PC-3 (cell line): ENCODE measurements at regions not wholly inside any gene's neighbourhood (a gene's known extent, or its start where the extent isn't known, plus 50 kb on each side); places are given as distances from the start of the nearest gene placed in this dataset.

ENCODE experiments used
- ATAC-seq: fragments of 200-7000 bp; cut with Tn5 transposase; 2 replicates; pipeline ENCODE4 v1.9.1; 2020; ENCODE audit warnings: mild to moderate bottlenecking, moderate library complexity
- BruUV-seq: library from RNA; stranded (reverse); fragments of 400-500 nt; replicated peaks from 2 replicates; lab custom pipeline; 2021; lab: Mats Ljungman, UMichigan
- CTCF ChIA-PET: fragments of 300-600 bp; sonication (Branson Sonifier 250); formaldehyde crosslinking; loops from one replicate; lab custom pipeline; 2022; ENCODE audit warnings: antibody characterized with exemption; lab: Charles Lee
- POLR2A ChIA-PET: fragments of 300-600 bp; sonication (Branson Sonifier 250); formaldehyde crosslinking; loops from one replicate; lab custom pipeline; 2022; ENCODE audit warnings: antibody characterized with exemption; ENCODE audit not compliant: unreplicated experiment; lab: Charles Lee
- DNase-seq: peaks from one replicate; pipeline ENCODE4 v3.0.0-alpha.2; 2015
- H2AFZ ChIP-seq: fragments of 300-600 bp; sonication (generic); 2 replicates; pipeline ENCODE4 v1.6.0; 2016; ENCODE audit warnings: antibody characterized with exemption, low read length
- H3F3A ChIP-seq: fragments of 300-600 bp; sonication (generic); one replicate; pipeline ENCODE4 v1.6.0; 2017; ENCODE audit warnings: antibody characterized with exemption, low read length, control low read depth, mild to moderate bottlenecking; ENCODE audit not compliant: unreplicated experiment
- H3K27ac ChIP-seq: fragments of 300-600 bp; sonication (generic); 2 replicates; pipeline ENCODE4 v1.5.1; 2016; ENCODE audit warnings: mild to moderate bottlenecking, low read length
- H3K27me3 ChIP-seq: fragments of 300-600 bp; sonication (generic); 2 replicates; pipeline ENCODE4 v1.6.1; 2016; ENCODE audit warnings: low read length, mixed read lengths
- H3K36me3 ChIP-seq: fragments of 300-600 bp; sonication (generic); 2 replicates; pipeline ENCODE4 v1.6.1; 2016; ENCODE audit warnings: low read depth, mixed run types, low read length, mixed read lengths
- H3K4me1 ChIP-seq: fragments of 300-600 bp; sonication (generic); 2 replicates; pipeline ENCODE4 v1.5.1; 2016; ENCODE audit warnings: low read length; ENCODE audit not compliant: insufficient read depth
- H3K4me2 ChIP-seq: fragments of 300-600 bp; sonication (generic); 2 replicates; pipeline ENCODE4 v1.6.0; 2016; ENCODE audit warnings: low read length
- H3K4me3 ChIP-seq: fragments of 300-600 bp; sonication (generic); 2 replicates; pipeline ENCODE4 v1.5.1; 2016; ENCODE audit warnings: mild to moderate bottlenecking, low read length, mixed read lengths
- H3K79me2 ChIP-seq: fragments of 300-600 bp; sonication (generic); 2 replicates; pipeline ENCODE4 v1.6.1; 2017; ENCODE audit warnings: low read length, mixed read lengths
- H3K9ac ChIP-seq: fragments of 300-600 bp; sonication (generic); 2 replicates; pipeline ENCODE4 v1.6.0; 2016; ENCODE audit warnings: mild to moderate bottlenecking, low read length
- H3K9me2 ChIP-seq: fragments of 300-600 bp; sonication (generic); replicated peaks from 2 replicates; pipeline ENCODE4 v1.6.1; 2016; ENCODE audit warnings: mixed run types, low read length, mixed read lengths
- H3K9me3 ChIP-seq: fragments of 300-600 bp; sonication (generic); 2 replicates; pipeline ENCODE4 v1.6.1; 2016; ENCODE audit warnings: low read length, mixed read lengths
- H4K20me1 ChIP-seq: fragments of 300-600 bp; sonication (generic); 2 replicates; pipeline ENCODE4 v1.6.1; 2016; ENCODE audit warnings: low read length, mixed read lengths
- CTCF ChIP-seq: fragments of 300-600 bp; sonication (generic); conservative IDR thresholded peaks from 2 replicates; pipeline ENCODE4 v1.5.1; 2017; ENCODE audit warnings: antibody characterized with exemption, low read depth, mild to moderate bottlenecking, low read length
- EZH2 ChIP-seq: fragments of 300-600 bp; sonication (generic); IDR thresholded peaks from one replicate; pipeline ENCODE4 v1.6.1; 2017; ENCODE audit warnings: antibody characterized with exemption, mild to moderate bottlenecking, low read length; ENCODE audit not compliant: unreplicated experiment
- EZH2phosphoT487 ChIP-seq: fragments of 300-600 bp; sonication (generic); IDR thresholded peaks from 2 replicates; pipeline ENCODE4 v1.6.1; 2018; ENCODE audit warnings: mild to moderate bottlenecking, antibody characterized with exemption, low read length, borderline replicate concordance
- intact Hi-C: fragments of 100-400 bp; cut with micrococcal nuclease; formaldehyde crosslinking; loops from 2 replicates; pipeline ENCODE4 v1.9.0; 2023

GRCh38 chr5:68849103-68849502 is 244.7 kb upstream of the SLC30A5 start:
- Histone ChIP-seq H3K9ac (no peak overlapping the region), H3K27me3 (no peaks in the 10 kb centered on the region), H2AFZ (no peak overlapping the region), H4K20me1 (no peaks in the 10 kb centered on the region), H3F3A (peaks cover 3% of the 10 kb centered on the region), H3K9me2 (no peaks in the 10 kb centered on the region), H3K4me1 (peaks cover 35% of the 10 kb centered on the region), H3K4me3 (no peak overlapping the region), H3K27ac (peak overlapping the region; percentile 44), H3K79me2 (no peaks in the 10 kb centered on the region), H3K9me3 (no peaks in the 10 kb centered on the region), H3K36me3 (no peaks in the 10 kb centered on the region), H3K4me2 (0 out of 2 replicates have a peak overlapping the region, but pooled peaks have one; percentile 8)
- BruUV-seq, result no TSS peak
- TF ChIP-seq EZH2, result no peak
- no peak for TF ChIP-seq EZH2phosphoT487
- TF ChIP-seq CTCF, result no peak
- peak; percentile 61 for DNase-seq
- ChIA-PET CTCF (no interaction called here), POLR2A (no interaction called here)
- peak; percentile 53 for ATAC-seq
- intact Hi-C loops, result no loop called here

- no peak overlapping the region for H3K4me3 ChIP-seq
- H3K27ac ChIP-seq, result peak overlapping the region; percentile 27; the same call in 1 of the 2 replicates
- no TSS peak for BruUV-seq
- H3K36me3 ChIP-seq, result no peaks in the 10 kb centered on the region
- H3K4me1 ChIP-seq, result peaks cover 35% of the 10 kb centered on the region
- no peaks in the 10 kb centered on the region for H3K79me2 ChIP-seq
- TF ChIP-seq EZH2phosphoT487 (no peak), EZH2 (no peak), CTCF (no peak)
- H3K27me3 ChIP-seq, result no peaks in the 10 kb centered on the region
- CTCF ChIA-PET, result no interaction called here
- no peak overlapping the region for H3K4me2 ChIP-seq
- H3K9me3 ChIP-seq, result no peaks in the 10 kb centered on the region
- no peaks in the 10 kb centered on the region for H3K9me2 ChIP-seq
- ATAC-seq, result no peak
- no peak for DNase-seq
- H4K20me1 ChIP-seq, result no peaks in the 10 kb centered on the region
- H3F3A ChIP-seq, result peaks cover 3% of the 10 kb centered on the region
- no peak overlapping the region for H3K9ac ChIP-seq
- H2AFZ ChIP-seq, result no peak overlapping the region
- POLR2A ChIA-PET, result no interaction called here
- intact Hi-C loops, result no loop called here
Observed at GRCh38 chr5:68849906-68850305, 243.9 kb upstream of the SLC30A5 start.

- H3K4me3 ChIP-seq, result no peak overlapping the region
- POLR2A ChIA-PET, result no interaction called here
- H3K27ac ChIP-seq, result no peak overlapping the region
- CTCF ChIA-PET, result no interaction called here
- no peaks in the 10 kb centered on the region for H4K20me1 ChIP-seq
- H3K4me2 ChIP-seq, result no peak overlapping the region
- H3F3A ChIP-seq, result no peaks in the 10 kb centered on the region
- no peaks in the 10 kb centered on the region for H3K9me3 ChIP-seq
- H3K79me2 ChIP-seq, result no peaks in the 10 kb centered on the region
- TF ChIP-seq EZH2 (no peak), EZH2phosphoT487 (no peak), CTCF (no peak)
- BruUV-seq, result no TSS peak
- no peaks in the 10 kb centered on the region for H3K27me3 ChIP-seq
- no peak overlapping the region for H2AFZ ChIP-seq
- H3K9me2 ChIP-seq, result no peaks in the 10 kb centered on the region
- intact Hi-C loops, result no loop called here
- ATAC-seq, result no peak
- H3K36me3 ChIP-seq, result no peaks in the 10 kb centered on the region
- no peaks in the 10 kb centered on the region for H3K4me1 ChIP-seq
- no peak for DNase-seq
- no peak overlapping the region for H3K9ac ChIP-seq
Observed at GRCh38 chr5:68861099-68861498, 232.7 kb upstream of the SLC30A5 start.
